Stimulated activated CD8-positive, alpha-beta memory T cell treated with anti-CD3 and anti-CD28 coated beads, Interleukin-4, amount 100 ng/mL, for 24 hours (primary cell): ENCODE measurements at regions not wholly inside any gene's neighbourhood (a gene's known extent, or its start where the extent isn't known, plus 50 kb on each side); places are given as distances from the start of the nearest gene placed in this dataset.
"Not testable (repeated sequence)": the region's sequence is repeated elsewhere in the genome, so short reads cannot be mapped to it uniquely, and the experiment has no call there.

Experiments used
- DNase-seq: peaks from one replicate; pipeline ENCODE4 v3.0.0-alpha.2; 2020; ENCODE audit warnings: low read depth

DNA sequence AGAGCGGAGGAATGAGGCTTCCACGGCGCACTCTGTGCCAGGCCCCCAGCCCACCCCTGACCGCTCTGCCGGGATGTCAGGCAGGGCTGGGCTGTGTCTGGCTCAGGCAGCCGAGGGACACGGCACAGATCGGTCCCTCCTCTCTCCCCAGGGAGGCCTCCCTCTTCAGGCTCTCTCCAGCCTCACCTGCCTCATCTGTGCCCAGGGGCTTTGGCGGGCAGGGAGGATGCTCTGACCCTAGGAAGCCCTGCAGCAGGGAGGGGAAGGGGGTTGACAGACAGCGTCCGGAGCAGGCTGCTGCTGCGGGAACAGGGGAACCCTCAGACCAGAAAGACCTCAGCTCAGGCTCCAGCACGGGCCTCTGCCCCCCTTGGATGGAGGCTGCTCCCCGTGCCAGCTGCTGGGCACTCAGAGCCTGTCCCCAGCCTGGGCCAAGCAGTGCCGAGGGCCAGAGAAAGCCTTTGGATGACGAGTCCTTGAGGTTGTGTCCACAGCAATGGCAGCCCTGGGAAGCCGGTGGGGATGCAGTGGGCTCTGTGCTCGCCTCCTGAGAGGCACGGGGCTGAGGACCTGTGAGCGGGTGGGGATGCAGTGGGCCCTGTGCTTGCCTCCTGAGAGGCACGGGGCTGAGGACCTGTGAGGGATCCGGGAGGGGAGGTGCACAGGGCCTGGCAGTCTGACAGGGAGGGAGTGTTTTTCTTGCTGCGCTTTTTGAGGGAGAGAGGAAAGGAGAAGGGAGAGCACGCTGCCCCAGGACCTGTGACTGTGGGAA, 66.9 kb downstream of the FOXL3 start:
- DNase-seq, result no peak

DNA sequence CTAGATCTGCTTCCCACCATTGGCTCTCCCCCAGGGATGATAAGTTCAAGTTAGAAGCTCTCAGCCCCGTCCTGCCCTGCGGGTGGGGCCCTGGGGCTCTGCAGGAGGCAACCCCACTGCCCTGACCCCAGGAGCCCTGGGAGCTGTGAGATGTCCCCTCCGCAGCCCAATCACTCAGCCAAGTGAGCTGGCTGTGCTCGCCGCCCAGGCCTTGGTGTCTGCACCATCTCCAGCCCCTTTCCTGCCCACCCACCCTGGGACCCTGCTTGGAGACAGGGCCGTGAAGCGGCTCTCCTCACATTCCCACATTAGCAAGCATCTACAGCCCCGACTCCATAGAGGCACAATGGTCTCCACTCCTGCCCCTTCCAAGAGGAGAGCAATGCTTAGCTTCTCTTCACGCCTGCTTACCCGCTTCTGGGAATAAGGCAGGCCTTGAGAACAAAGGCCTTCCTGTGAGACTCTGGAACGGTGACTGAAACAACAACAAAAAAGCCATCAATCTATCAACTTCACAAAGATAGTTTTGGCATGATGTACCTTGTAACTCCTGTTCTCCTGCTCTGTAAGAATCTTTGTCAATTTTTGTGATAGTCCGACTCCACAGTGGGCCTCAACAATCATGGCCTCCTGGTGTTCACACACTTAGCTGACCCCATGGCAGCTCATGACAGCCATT, 67.7 kb downstream of the FOXL3 start:
- DNase-seq, result no peak

DNA sequence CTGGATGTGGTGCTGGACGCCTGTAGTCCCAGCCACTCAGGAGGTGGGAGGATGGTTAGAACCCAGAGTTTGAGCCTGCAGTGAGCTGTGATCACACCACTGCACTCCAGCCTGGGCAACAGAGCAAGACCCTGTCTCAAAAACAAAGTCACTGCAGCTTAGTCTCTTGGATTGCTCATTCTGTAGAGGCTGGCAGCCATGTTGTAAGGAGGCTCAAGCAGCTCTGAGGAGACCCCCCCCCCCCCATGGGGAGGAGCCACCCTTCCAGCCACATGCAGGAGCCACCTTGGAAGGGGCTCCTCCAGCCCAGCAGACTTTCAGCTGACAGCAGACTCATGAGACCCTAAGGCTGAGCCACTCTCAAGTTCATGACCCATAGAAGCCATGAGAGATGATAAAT, 68.4 kb downstream of the FOXL3 start:
- no peak for DNase-seq

DNA sequence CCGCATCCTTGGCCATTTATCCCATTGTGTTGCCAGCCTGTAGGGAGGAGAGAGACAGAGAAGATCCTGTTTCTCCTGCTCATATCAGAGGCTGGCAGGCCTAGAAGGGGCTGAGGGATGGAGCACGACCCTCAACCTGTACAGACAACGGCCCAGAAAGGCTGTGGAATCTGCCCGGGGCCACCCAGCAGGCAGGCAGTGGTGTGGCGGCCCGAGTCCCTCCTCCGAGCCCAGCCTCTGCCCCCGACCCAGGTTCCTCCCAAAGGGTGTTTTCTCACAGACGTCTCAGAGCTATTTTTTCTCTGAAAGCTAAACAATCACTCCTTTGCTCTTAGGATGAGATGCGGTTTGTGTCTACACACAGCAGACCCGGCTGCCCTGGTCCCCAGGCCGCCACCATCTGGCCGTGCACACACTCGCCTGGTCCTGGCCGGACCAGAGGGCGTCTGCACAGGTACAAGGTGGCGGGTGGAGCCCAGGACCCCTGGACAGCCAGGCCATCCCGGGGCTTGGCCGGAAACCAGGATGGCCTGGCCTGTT, 69.3 kb downstream of the FOXL3 start:
- DNase-seq, result no peak

DNA sequence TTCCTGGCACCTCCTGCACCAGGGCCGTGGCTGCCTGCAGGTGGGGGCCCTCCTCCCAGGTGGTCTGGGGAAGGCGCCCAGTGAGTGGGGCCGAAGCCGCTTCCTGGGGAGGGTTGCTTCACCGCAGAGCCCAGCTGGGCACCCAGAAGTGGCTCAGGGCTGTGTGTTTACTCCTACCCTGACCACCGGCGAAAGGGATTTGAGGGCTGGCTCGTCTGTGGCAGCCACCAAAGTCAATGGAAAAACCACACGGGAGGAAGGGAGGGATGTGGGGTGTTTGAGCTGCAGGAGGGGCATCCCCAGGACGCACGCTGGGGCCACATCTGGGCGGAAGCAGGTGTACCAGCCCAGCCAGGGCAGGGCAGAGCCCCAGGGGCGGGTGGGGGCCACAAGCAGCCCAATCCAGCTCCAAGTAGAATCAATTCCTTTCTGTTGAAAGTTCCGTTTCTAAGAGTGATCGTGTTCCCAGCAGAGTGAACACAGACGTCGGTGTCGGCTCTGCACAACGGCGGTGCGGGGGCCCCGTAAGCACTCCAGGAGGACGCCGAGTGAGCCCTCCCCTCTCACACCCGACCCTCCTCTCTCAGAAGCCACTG, 69.9 kb downstream of the FOXL3 start:
- no peak for DNase-seq

DNA sequence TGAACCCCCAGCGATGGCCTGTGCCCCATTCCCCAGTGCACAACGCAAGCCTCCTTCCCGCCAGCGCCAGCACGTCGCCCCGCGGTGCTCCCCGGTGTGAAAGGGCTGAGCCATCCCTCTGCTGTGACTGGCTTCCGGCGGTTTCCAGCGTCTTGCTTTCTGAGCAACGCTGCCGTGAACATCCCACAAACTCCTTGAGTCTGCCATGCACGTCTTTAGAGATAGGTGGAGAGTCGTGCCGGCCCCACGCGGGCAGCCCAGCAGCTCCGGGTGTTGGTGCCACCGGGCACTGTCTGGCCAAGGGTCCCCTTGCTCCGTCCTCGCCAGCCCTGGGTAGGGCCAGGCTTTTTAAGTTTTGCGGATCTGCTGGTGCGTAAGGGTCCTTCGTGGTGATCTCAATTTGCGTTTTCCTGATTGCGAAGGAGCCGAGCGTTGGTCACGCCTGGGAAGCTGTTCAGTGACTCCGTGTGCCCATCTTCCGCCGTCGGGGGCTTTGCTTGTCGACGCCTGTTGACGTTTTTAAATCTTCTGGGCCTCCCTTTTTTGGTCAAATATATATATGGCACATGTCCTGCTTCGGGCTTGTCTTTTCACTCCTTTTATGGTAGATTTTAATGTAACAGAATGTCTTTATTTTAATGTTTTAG, 70.6 kb downstream of the FOXL3 start:
- no peak for DNase-seq

DNA sequence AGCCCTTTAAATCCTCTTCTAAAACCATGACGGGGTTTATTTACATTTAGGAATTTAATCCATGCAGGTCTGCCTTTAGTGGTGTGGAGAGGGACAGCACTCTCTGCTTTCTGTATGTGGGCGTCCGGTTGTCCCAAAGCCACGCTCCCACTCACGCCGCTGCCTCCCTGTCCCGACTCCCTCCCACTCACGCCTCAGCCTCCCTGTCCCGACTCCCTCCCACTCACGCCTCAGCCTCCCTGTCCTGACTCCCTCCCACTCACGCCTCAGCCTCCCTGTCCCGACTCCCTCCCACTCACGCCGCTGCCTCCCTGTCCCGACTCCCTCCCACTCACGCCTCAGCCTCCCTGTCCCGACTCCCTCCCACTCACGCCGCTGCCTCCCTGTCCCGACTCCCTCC, 71.2 kb downstream of the FOXL3 start:
- not testable (repeated sequence) for DNase-seq

DNA sequence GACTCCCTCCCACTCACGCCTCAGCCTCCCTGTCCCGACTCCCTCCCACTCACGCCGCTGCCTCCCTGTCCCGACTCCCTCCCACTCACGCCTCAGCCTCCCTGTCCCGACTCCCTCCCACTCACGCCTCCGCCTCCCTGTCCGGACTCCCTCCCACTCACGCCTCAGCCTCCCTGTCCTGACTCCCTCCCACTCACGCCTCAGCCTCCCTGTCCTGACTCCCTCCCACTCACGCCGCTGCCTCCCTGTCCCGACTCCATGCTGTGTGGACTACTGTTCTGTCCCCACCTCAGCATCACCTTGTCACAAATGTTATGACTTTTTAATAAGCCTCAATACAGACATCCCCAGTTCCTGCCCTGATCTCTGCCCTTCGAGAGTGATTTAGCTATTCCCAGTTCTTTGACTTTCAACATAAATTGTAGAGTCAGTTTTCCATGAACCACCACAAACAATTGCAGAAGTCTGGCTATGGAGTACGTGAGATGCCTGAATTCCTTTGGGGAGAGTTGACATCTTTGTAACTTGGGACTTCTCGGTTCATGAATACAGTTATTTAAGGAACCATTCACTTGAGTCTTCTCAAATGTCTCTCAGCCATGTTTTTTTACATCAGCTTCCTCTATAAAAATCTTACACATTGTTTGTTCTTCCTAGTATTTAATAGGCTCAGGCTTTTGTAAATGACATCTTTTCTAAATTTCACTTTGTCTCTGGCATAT, 71.9 kb downstream of the FOXL3 start:
- no peak for DNase-seq

DNA sequence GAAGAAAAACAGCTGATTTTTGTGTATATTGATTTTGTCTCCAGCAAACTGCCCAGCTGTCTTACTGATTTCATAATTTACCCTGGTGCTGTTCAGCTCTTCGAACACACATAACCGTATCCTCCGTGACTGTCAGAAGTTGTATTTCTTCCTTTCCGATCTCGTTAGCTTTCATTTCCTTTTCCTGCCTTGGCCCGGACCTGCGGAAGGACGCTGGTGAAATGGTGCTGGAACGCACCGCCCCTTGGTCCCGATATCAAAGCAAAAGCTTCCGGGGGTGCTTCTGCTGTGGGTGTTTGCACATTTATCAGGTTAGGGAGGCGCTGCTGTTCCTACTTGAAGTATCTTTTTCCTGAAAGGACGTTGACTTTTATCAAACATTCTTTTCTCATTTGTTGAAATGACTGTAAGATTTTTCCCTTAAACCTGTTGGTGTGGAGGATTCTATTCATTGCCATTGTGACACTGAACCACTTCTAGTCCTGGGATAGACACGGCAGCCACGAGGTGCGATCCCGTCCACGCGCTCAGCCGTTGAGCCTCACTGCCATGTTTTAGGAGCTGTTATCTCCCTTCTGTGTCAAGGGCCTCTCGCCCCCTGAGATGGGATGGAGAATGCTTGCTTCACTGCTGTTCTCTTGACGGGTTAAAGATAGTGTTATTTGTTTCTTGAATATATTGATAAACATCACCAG, 72.6 kb downstream of the FOXL3 start:
- no peak for DNase-seq

DNA sequence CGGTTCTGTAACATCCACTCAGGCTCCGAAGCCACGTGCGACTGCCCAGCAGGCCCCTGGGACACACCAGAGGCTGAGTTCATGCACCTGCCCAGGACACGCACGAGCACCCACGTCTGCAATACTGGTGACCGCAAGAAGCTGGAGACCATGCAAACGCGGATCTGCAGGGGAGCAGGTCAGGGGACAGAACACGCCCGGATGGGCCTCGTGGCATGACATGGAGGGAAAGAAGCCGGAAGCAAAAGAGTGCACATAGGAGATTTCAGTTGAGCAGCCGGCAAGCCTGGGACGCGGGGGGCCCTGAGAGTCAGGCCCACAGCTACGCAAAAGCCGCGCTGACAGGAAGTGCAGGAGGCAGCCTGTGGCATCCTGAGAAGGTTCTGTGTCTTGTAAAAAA, 73.7 kb downstream of the FOXL3 start:
- DNase-seq, result no peak

DNA sequence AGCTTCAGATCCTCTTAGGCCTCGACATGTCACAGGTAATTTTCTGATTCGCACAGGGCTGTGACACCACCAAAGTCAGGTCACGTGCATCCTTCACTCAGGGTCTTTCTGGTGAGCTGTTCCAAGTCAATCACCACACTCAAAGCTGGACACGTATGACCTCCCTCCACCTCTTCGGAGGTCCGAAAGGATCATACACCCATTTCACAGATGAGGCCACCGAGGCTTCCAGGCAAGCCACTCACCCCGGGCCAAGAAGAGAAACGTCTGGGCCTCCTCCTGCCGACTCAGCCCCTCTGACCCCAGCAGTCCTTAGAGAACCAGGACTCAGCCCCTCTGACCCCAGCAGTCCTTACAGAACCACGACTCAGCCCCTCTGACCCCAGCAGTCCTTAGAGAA, 74.6 kb downstream of the FOXL3 start:
- no peak for DNase-seq

DNA sequence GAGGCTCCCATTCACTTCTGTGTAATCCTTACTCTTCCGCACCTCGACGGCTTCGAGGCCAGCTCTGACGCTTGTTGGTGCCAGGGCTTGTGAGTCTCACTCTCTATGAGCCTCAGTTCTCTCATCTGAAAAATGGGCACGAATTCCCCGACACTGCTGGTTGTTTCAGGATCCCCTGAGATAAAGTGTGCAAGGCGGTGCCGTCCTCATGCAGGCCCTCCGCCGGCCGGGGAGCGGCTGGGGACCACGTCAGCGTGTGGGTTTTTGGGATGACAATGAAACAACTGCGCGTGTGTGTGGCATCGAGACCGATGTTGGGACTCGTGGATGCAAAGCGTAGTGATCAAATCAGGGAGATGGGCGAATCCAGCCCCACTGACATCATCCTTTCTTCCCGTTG, 75.6 kb downstream of the FOXL3 start:
- no peak for DNase-seq

DNA sequence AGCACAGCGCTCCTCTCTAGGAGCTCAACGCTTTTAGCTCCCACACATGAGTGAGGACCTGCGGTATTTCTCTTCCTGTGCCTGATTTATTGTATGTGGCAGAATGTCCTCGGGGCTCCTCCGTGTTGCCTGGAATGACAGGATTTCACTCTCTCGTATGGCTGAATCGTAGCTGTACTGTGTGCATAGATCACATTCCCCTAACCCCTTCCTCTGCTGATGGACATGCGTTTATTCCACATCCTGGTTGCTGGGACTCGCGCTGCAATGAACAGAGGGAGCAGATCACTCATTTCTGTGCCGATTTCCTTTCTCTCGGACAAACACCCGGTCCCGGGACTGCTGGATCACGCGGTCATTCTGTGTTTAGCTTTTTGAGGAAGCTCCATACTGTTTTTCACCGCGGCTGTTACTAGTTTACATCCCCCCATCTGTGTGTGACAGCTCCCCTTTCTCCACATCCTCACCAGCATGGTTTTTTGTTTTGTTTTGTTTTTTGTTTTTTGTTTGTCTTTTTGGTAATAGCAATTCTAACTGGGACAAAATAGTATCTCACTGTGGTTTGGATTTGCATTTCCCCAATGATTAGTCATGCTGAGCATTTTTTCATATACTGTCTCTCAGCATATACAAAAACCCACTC, 76.3 kb downstream of the FOXL3 start:
- no peak for DNase-seq

DNA sequence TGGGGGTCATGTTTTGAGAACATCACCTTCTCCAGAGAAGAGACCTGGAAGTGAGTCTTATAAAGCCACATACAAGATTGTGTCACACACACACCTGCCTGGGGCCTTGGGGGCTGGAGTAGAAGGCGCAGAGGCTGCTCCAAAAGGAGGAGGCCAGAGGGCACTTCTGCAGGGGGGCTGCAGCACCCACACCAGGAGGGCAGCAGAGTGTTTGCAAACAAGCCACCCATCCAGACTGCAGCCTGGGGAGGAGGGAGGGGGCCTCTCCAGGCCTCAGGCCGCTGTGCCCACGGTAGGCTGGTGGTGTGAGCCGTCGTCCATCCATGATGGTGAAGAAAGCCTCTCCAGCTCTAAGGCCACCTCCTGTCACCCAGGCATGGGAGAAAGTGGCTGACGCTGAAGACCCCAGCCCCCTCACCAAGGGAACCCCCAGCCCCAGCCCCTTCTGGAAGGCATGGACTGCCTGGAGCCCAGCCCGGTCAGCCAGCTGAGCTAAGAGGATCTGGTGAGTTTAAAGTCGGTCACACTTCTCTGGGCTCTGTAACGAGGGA, 77.5 kb downstream of the FOXL3 start:
- no peak for DNase-seq

DNA sequence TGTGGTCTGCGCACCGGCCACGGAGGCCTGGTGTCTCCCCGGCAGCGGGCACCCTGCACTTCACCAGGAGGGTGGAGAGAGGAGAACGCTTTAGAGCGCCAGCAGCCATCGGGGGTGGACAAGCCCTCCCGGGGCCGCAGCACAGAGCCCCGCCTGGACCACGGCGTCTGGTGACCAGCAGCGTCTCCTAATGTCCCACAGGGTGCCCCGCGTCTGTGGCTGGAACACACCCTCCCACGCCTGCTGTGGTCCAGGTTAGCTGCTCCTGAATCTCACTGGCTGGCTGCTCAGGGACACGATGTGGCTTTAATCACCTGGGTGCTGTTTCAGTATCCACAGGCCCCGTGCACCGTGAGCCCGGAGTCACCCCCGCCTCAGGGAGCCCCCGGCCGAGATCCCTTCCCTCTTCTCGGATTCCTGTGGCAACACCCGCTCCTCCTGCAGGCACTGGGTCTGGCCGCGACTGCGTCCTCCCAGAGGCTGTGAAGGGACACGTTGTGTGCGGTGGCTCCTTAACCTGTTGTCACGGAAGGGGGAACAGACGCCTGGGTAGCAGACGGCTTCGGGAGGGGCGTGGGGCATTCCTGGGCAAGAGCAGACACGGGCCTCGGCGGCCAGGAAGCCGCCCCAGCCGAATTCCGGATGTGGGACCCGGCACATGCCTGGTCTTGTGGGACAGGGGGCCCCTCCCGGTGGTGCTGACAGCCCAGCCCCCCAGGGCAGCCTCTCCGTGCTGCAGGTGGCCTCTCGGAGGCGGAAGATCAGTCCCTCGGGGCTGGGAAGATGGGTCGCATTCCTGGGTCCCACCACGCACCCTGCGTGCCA, 78.9 kb downstream of the FOXL3 start:
- DNase-seq, result no peak

DNA sequence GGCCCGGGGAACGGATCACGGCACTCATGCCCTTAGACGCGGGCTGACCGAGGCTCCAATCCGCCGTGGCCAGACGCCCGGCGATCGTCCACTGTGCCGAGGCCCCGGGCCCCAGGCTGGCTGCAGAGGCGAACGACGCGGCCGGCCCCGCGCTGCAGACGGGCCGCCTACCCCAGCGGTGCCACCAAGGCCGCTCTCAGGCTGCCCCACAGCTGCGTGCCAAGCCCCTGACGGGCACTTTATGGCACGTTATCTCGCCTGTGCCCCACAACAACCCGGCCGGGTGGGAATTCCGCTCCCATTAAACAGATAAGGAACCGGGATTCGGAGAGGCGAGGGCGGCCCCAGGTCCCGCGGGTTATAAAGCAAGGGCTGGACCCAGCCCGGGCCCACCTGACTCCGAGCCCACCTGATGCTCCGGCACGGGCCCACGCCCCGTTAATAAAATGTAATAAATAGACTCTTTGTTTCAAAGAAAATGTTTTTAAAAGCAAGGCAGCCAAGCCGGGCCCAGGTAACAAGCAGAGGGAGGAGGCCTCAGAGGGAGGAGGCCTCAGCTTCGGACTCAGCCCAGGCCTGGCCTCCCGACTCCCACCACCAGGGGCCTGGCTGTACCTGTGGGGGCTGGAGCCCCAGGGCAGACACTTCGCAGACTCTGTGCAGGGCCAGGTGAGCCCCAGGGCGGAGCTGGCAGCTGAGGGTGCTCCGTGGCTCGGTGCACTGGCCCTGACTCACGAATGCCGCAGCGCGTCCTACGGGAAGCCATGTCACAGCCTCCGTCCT, 79.7 kb downstream of the FOXL3 start:
- no peak for DNase-seq

DNA sequence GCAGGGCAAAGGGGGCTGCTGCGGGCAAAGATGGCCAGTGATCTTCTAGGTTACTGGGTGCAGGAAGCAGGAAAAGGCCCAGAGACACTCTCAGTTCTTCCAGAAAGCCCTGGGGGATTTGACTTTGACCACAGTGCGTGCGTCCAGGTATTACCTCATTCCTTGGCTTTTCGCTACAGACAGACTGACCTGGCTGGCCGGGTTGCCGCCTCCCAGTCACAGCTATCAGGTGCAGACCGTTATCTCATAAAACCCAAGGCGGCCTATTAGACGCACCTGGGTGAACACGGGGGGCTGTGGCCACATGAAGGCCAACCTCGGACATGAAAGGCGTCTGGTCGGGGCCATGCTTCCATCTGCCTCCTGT, 80.3 kb downstream of the FOXL3 start:
- DNase-seq, result no peak

DNA sequence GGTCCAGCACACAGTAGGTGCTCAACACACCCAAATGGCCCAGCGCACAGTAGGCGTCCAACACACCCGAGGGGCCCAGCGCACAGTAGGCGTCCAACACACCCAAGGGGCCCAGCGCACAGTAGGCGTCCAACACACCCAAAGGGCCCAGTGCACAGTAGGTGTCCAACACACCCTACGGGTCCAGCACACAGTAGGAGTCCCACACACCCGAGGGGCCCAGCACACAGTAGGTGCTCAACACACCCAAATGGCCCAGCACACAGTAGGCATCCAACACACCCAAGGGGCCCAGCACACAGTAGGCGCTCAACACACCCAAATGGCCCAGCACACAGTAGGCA, 80.8 kb downstream of the FOXL3 start:
- no peak for DNase-seq
